ENCODE measurements at regions not wholly inside any gene's neighbourhood (a gene's known extent, or its start where the extent isn't known, plus 50 kb on each side); places are given as distances from the start of the nearest gene placed in this dataset.

GRCh38 chr14:50001151-50001998 is 108.5 kb downstream of the ARF6 start:
- intact Hi-C loops (cut with DNase I), result no loop called here
- Histone ChIP-seq H3K27me3 (ENCODE audit: low read depth) (no peaks in the 10 kb centered on the region), H3K4me1 (peaks cover 53% of the 10 kb centered on the region), H3K27ac (peak overlapping the region; percentile 88), H3K36me3 (no peaks in the 10 kb centered on the region), H3K4me3 (peak overlapping the region; percentile 17), H3K9me3 (no peaks in the 10 kb centered on the region)
- ATAC-seq (peak; percentile 53 to 60), DNase-seq (peak; percentile 65)
- TF ChIP-seq CTCF (IDR thresholded peaks at IDR 0.05), result no peak

- ATAC-seq, result peak in 1 of 2 donors; percentile 4
- Histone ChIP-seq H3K27ac (peak overlapping the region; percentile 88), H3K27me3 (ENCODE audit: low read depth) (no peaks in the 10 kb centered on the region), H3K4me1 (peaks cover 53% of the 10 kb centered on the region), H3K36me3 (no peaks in the 10 kb centered on the region), H3K9me3 (no peaks in the 10 kb centered on the region), H3K4me3 (peak overlapping the region; percentile 59)
- no peak for TF ChIP-seq CTCF (IDR thresholded peaks at IDR 0.05)
- intact Hi-C loops (cut with DNase I), result no loop called here
- DNase-seq, result peak; percentile 56
Measured at GRCh38 chr14:50001999-50002925, 109.4 kb downstream of the ARF6 start.

- no peaks in the 10 kb centered on the region for H3K27me3 ChIP-seq (ENCODE audit: low read depth)
- H3K27ac ChIP-seq, result peak overlapping the region; percentile 88
- no peak for TF ChIP-seq CTCF (IDR thresholded peaks at IDR 0.05)
- no peaks in the 10 kb centered on the region for H3K9me3 ChIP-seq
- H3K4me1 ChIP-seq, result peaks cover 53% of the 10 kb centered on the region
- intact Hi-C loops (cut with DNase I), result no loop called here
- no peak for ATAC-seq
- no peak for DNase-seq
- no peaks in the 10 kb centered on the region for H3K36me3 ChIP-seq
- peak overlapping the region; percentile 59 for H3K4me3 ChIP-seq
Measured at GRCh38 chr14:50002926-50003212, 110.0 kb downstream of the ARF6 start.

GRCh38 chr14:50003213-50004021 is 110.5 kb downstream of the ARF6 start:
- intact Hi-C loops (cut with DNase I), result no loop called here
- Histone ChIP-seq H3K27ac (peak overlapping the region; percentile 88), H3K36me3 (no peaks in the 10 kb centered on the region), H3K27me3 (ENCODE audit: low read depth) (no peaks in the 10 kb centered on the region), H3K4me3 (peak overlapping the region; percentile 59), H3K9me3 (no peaks in the 10 kb centered on the region), H3K4me1 (peaks cover 53% of the 10 kb centered on the region)
- ATAC-seq (peak; percentile 73 to 86), DNase-seq (peak; percentile 93)
- TF ChIP-seq CTCF (IDR thresholded peaks at IDR 0.05), result peak; percentile 44

- Histone ChIP-seq H3K9me3 (no peaks in the 10 kb centered on the region), H3K27me3 (ENCODE audit: low read depth) (no peaks in the 10 kb centered on the region), H3K4me3 (no peak overlapping the region), H3K27ac (no peak overlapping the region), H3K36me3 (no peaks in the 10 kb centered on the region), H3K4me1 (peaks cover 27% of the 10 kb centered on the region)
- ATAC-seq (no peak), DNase-seq (no peak)
- no peak for TF ChIP-seq CTCF (IDR thresholded peaks at IDR 0.05)
- intact Hi-C loops (cut with DNase I), result no loop called here
Measured at GRCh38 chr14:50006141-50006540, 110.2 kb downstream of the VCPKMT start.

All from lower lobe of right lung (tissue), 2 donors.